ENCODE measurements at regions not wholly inside any gene's neighbourhood (a gene's known extent, or its start where the extent isn't known, plus 50 kb on each side); places are given as distances from the start of the nearest gene placed in this dataset.

GRCh38 chr17:77390870-77391269, 250.1 kb downstream of the SEC14L1 start:
- TF ChIP-seq FOSL1 (CRISPR knock-in tag; IDR thresholded peaks at IDR 0.05; ENCODE audit: borderline replicate concordance) = no peak
- TF ChIP-seq CEBPG (CRISPR knock-in tag; IDR thresholded peaks at IDR 0.05) = no peak
- no peak for TF ChIP-seq ZNF121 (CRISPR knock-in tag; IDR thresholded peaks at IDR 0.05)
- no peak for TF ChIP-seq SATB2 (CRISPR knock-in tag; IDR thresholded peaks at IDR 0.05)
- TF ChIP-seq GMEB1 (CRISPR knock-in tag; IDR thresholded peaks at IDR 0.05; ENCODE audit: borderline replicate concordance) = no peak
- no peak for TF ChIP-seq ZNF354B (CRISPR knock-in tag; IDR thresholded peaks at IDR 0.05)

Data from HepG2 (cell line).